ENCODE measurements at regions not wholly inside any gene's neighbourhood (a gene's known extent, or its start where the extent isn't known, plus 50 kb on each side); places are given as distances from the start of the nearest gene placed in this dataset.

- in situ Hi-C loops (cut with MboI): no loop called here
Observed at GRCh38 chr1:224498574-224499170, 64.1 kb upstream of the WDR26 start.

DNA sequence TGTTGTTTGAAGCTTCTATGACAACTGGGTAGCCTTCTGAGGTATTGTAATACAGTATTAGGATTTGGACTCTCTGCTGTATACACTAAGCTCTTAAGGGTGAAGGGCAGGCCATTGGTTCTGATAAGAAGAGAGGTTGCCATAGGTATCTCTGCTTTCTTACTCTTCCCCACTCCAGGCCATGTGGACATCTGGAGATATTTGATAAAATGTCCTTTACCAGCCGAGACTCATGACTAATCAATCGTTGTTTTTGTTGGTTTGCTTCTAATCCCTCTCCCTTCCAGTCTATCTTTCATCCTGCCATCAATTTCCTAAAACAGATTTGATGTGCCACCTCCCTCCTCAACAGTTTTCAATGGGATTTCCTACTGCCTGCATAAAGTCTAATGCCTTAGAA is 64.6 kb upstream of the WDR26 start:
- in situ Hi-C loops (cut with MboI): no loop called here
- H3K27ac ChIP-seq: peak overlapping the region; percentile 96
- no peaks in the 10 kb centered on the region for H3K9me3 ChIP-seq (ENCODE audit: low read depth)
- no peaks in the 10 kb centered on the region for H3K9me2 ChIP-seq (ENCODE audit: insufficient read depth)
- no peaks in the 10 kb centered on the region for H3K27me3 ChIP-seq (replicated peaks; ENCODE audit: insufficient read depth)
- WGBS, 2 experiments (ENCODE audit: low coverage in 1 of 2, low lambda C conversion rate in 2 of 2, missing lambda C conversion rate in 2 of 2): 0 to 11% methylated on average over 2 of the region's 2 CpGs
- TF ChIP-seq EZH2phosphoT487 (IDR thresholded peaks at IDR 0.05; ENCODE audit: insufficient read depth, low read depth) (no peak), EZH2 (IDR thresholded peaks at IDR 0.05; ENCODE audit: insufficient read depth, poor library complexity, severe bottlenecking) (no peak)
- H2AFZ ChIP-seq: peak overlapping the region; percentile 87
- H3K4me1 ChIP-seq (ENCODE audit: insufficient read depth): peaks cover 48% of the 10 kb centered on the region
- no peaks in the 10 kb centered on the region for H3K79me2 ChIP-seq (ENCODE audit: insufficient read depth)
- H3K4me2 ChIP-seq (ENCODE audit: unreplicated experiment): peak overlapping the region; percentile 82
- no peaks in the 10 kb centered on the region for H4K20me1 ChIP-seq (ENCODE audit: insufficient read depth)
- H3K4me3 ChIP-seq: peak overlapping the region; percentile 62
- peak; percentile 44 for DNase-seq
- H3K9ac ChIP-seq: peak overlapping the region; percentile 72
- peaks cover 53% of the 10 kb centered on the region for H3F3A ChIP-seq (ENCODE audit: insufficient read depth)
- H3K36me3 ChIP-seq (ENCODE audit: low read depth): no peaks in the 10 kb centered on the region

More at GRCh38 chr1:224498574-224499170, 64.1 kb upstream of the WDR26 start:
- WGBS, 2 experiments (ENCODE audit: low coverage in 1 of 2, low lambda C conversion rate in 2 of 2, missing lambda C conversion rate in 2 of 2): 37% methylated on average over 12 of the region's 12 CpGs
- Histone ChIP-seq H3K36me3 (ENCODE audit: low read depth) (no peaks in the 10 kb centered on the region), H2AFZ (peak overlapping the region; percentile 87), H3K4me3 (peak overlapping the region; percentile 62), H3K4me1 (ENCODE audit: insufficient read depth) (peaks cover 42% of the 10 kb centered on the region), H3K9ac (peak overlapping the region; percentile 72), H3K27ac (peak overlapping the region; percentile 96), H3K4me2 (ENCODE audit: unreplicated experiment) (peak overlapping the region; percentile 82), H3F3A (ENCODE audit: insufficient read depth) (peaks cover 48% of the 10 kb centered on the region), H3K9me2 (ENCODE audit: insufficient read depth) (no peaks in the 10 kb centered on the region), H3K79me2 (ENCODE audit: insufficient read depth) (no peaks in the 10 kb centered on the region), H3K27me3 (replicated peaks; ENCODE audit: insufficient read depth) (no peaks in the 10 kb centered on the region), H4K20me1 (ENCODE audit: insufficient read depth) (no peaks in the 10 kb centered on the region), H3K9me3 (ENCODE audit: low read depth) (no peaks in the 10 kb centered on the region)
- TF ChIP-seq EZH2 (IDR thresholded peaks at IDR 0.05; ENCODE audit: insufficient read depth, poor library complexity, severe bottlenecking): no peak
- peak; percentile 83 for DNase-seq

GRCh38 chr1:224500796-224501195 is 66.2 kb upstream of the WDR26 start:
- no peaks in the 10 kb centered on the region for H3K9me2 ChIP-seq (ENCODE audit: insufficient read depth)
- no peaks in the 10 kb centered on the region for H3K27me3 ChIP-seq (replicated peaks; ENCODE audit: insufficient read depth)
- WGBS, 2 experiments (ENCODE audit: low coverage in 1 of 2, low lambda C conversion rate in 2 of 2, missing lambda C conversion rate in 2 of 2): 79 to 90% methylated on average over 4 of the region's 4 CpGs
- no peak overlapping the region for H2AFZ ChIP-seq
- H3K36me3 ChIP-seq (ENCODE audit: low read depth): no peaks in the 10 kb centered on the region
- in situ Hi-C loops (cut with MboI): no loop called here
- no peak overlapping the region for H3K9ac ChIP-seq
- no peak overlapping the region for H3K27ac ChIP-seq
- no peak overlapping the region for H3K4me2 ChIP-seq (ENCODE audit: unreplicated experiment)
- TF ChIP-seq EZH2phosphoT487 (IDR thresholded peaks at IDR 0.05; ENCODE audit: insufficient read depth, low read depth) (no peak), EZH2 (IDR thresholded peaks at IDR 0.05; ENCODE audit: insufficient read depth, poor library complexity, severe bottlenecking) (no peak)
- H4K20me1 ChIP-seq (ENCODE audit: insufficient read depth): no peaks in the 10 kb centered on the region
- peaks cover 60% of the 10 kb centered on the region for H3K4me1 ChIP-seq (ENCODE audit: insufficient read depth)
- no peaks in the 10 kb centered on the region for H3K79me2 ChIP-seq (ENCODE audit: insufficient read depth)
- H3K9me3 ChIP-seq (ENCODE audit: low read depth): no peaks in the 10 kb centered on the region
- no peak for DNase-seq
- no peak overlapping the region for H3K4me3 ChIP-seq
- peaks cover 63% of the 10 kb centered on the region for H3F3A ChIP-seq (ENCODE audit: insufficient read depth)

DNA sequence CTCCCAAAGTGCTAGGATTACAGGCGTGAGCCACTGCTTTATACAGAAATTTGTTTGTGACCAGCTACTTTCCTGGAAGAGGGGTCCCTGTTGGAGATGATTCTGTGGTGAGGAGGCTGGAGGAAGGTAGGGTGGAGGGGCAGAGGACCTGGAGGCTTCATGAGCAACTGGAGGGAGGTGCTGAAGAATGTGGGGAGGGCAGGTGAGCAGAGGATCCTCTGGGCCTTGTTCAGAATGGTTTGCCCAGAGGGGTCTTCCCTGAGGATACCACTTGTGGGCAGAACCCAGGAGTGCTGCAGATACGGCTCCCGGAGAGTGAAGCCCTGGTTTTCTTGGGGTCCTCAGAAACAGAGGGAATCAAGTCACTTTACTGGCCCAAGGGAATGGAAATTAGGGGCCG is 67.2 kb upstream of the WDR26 start:
- no peak overlapping the region for H3K4me2 ChIP-seq (ENCODE audit: unreplicated experiment)
- H4K20me1 ChIP-seq (ENCODE audit: insufficient read depth): no peaks in the 10 kb centered on the region
- no peak overlapping the region for H3K9ac ChIP-seq
- H2AFZ ChIP-seq: no peak overlapping the region
- no peak overlapping the region for H3K4me3 ChIP-seq
- no peaks in the 10 kb centered on the region for H3K79me2 ChIP-seq (ENCODE audit: insufficient read depth)
- TF ChIP-seq EZH2phosphoT487 (IDR thresholded peaks at IDR 0.05; ENCODE audit: insufficient read depth, low read depth) (no peak), EZH2 (IDR thresholded peaks at IDR 0.05; ENCODE audit: insufficient read depth, poor library complexity, severe bottlenecking) (no peak)
- H3K27me3 ChIP-seq (replicated peaks; ENCODE audit: insufficient read depth): no peaks in the 10 kb centered on the region
- H3K9me3 ChIP-seq (ENCODE audit: low read depth): no peaks in the 10 kb centered on the region
- no peak overlapping the region for H3K27ac ChIP-seq
- peaks cover 67% of the 10 kb centered on the region for H3K4me1 ChIP-seq (ENCODE audit: insufficient read depth)
- H3K36me3 ChIP-seq (ENCODE audit: low read depth): no peaks in the 10 kb centered on the region
- H3F3A ChIP-seq (ENCODE audit: insufficient read depth): peaks cover 66% of the 10 kb centered on the region
- in situ Hi-C loops (cut with MboI): no loop called here
- H3K9me2 ChIP-seq (ENCODE audit: insufficient read depth): no peaks in the 10 kb centered on the region
- WGBS, 2 experiments (ENCODE audit: low coverage in 1 of 2, low lambda C conversion rate in 2 of 2, missing lambda C conversion rate in 2 of 2): 93 to 95% methylated on average over 4 of the region's 4 CpGs
- DNase-seq: no peak

Data from GM23248 (cell line).